ENCODE measurements at regions not wholly inside any gene's neighbourhood (a gene's known extent, or its start where the extent isn't known, plus 50 kb on each side); places are given as distances from the start of the nearest gene placed in this dataset.
"Not testable (repeated sequence)": the region's sequence is repeated elsewhere in the genome, so short reads cannot be mapped to it uniquely, and the experiment has no call there.

GRCh38 chr9:94029932-94030317 is 54.3 kb upstream of the PTPDC1 start:
- Histone ChIP-seq H3K36me3 (no peaks in the 10 kb centered on the region), H3K4me1 (no peaks in the 10 kb centered on the region), H3K27me3 (peaks cover 0 to 3% of the 10 kb centered on the region in 2 donors), H3K4me3 (peak overlapping the region; percentile 81 to 85), H3K9me3 (no peaks in the 10 kb centered on the region), H3K27ac (peak overlapping the region; percentile 78 to 85)
- TF ChIP-seq POLR2A (IDR thresholded peaks at IDR 0.05): no peak
- TF ChIP-seq CTCF (IDR thresholded peaks at IDR 0.05): no peak
- no peak for DNase-seq
- intact Hi-C loops (cut with DNase I; ENCODE audit: low total_unique reads): no loop called here

DNA sequence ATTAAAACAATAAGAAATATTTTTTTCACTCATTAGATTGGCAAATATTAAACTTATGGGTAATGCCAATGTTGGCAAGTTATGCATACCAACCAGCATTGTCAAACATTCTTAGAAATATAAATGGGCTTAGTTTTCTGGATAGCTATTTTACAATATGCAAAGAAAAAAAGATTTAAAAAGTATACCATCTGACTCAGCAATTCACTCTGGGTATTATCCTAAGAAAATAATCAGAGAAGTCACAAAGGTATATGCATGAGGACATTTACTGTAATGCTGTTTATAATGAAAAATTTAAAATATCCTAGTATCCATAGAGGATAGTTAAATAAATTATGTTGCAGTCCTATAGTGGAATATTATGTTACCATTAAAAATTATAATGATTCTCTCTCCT is 57.4 kb upstream of the PTPDC1 start:
- Histone ChIP-seq H3K9me3 (no peaks in the 10 kb centered on the region), H3K36me3 (no peaks in the 10 kb centered on the region), H3K27me3 (peaks cover 0 to 3% of the 10 kb centered on the region in 2 donors), H3K4me1 (no peaks in the 10 kb centered on the region), H3K4me3 (no peak overlapping the region), H3K27ac (no peak overlapping the region)
- intact Hi-C loops (cut with DNase I; ENCODE audit: low total_unique reads): no loop called here
- TF ChIP-seq CTCF (IDR thresholded peaks at IDR 0.05): no peak
- TF ChIP-seq POLR2A (IDR thresholded peaks at IDR 0.05): no peak
- DNase-seq: no peak

DNA sequence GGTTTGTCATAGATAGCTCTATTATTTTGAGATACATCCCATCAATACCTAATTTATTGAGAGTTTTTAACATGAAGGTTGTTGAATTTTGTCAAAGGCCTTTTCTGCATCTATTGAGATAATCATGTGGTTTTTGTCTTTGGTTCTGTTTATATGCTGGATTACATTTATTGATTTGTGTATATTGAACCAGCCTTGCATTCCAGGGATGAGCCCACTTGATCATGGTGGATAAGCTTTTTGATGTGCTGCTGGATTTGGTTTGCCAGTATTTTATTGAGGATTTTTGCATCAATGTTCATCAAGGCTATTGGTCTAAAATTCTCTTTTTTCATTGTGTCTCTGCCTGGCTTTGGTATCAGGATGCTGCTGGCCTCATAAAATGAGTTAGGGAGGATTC is 61.8 kb upstream of the PTPDC1 start:
- intact Hi-C loops (cut with DNase I; ENCODE audit: low total_unique reads): not testable (repeated sequence)

DNA sequence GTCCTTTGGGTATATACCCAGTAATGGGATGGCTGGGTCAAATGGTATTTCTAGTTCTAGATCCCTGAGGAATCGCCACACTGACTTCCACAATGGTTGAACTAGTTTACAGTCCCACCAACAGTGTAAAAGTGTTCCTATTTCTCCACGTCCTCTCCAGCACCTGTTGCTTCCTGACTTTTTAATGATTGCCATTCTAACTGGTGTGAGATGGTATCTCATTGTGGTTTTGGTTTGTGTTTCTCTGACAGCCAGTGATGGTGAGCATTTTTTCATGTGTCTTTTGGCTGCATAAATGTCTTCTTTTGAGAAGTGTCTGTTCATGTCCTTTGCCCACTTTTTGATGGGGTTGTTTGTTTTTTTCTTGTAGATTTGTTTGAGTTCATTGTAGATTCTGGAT is 63.4 kb upstream of the PTPDC1 start:
- H3K27ac ChIP-seq; H3K36me3 ChIP-seq; intact Hi-C loops (cut with DNase I; ENCODE audit: low total_unique reads); H3K4me1 ChIP-seq; H3K27me3 ChIP-seq; DNase-seq; H3K4me3 ChIP-seq; H3K9me3 ChIP-seq: not testable (repeated sequence)

More for the DNA sequence above, 61.8 kb upstream of the PTPDC1 start:
- not testable (repeated sequence) for H3K4me1 ChIP-seq, H3K27ac ChIP-seq, H3K4me3 ChIP-seq, H3K9me3 ChIP-seq, H3K27me3 ChIP-seq, DNase-seq, H3K36me3 ChIP-seq

GRCh38 chr9:94018628-94019027 is 63.5 kb upstream of the BARX1 start:
- Histone ChIP-seq H3K27ac (no peak overlapping the region), H3K4me3 (no peak overlapping the region), H3K9me3 (no peaks in the 10 kb centered on the region), H3K36me3 (no peaks in the 10 kb centered on the region), H3K4me1 (no peaks in the 10 kb centered on the region), H3K27me3 (no peaks in the 10 kb centered on the region)
- TF ChIP-seq POLR2A (IDR thresholded peaks at IDR 0.05): no peak
- TF ChIP-seq CTCF (IDR thresholded peaks at IDR 0.05): no peak
- no peak for DNase-seq
- intact Hi-C loops (cut with DNase I; ENCODE audit: low total_unique reads): no loop called here

GRCh38 chr9:94017939-94018531 is 62.9 kb upstream of the BARX1 start:
- Histone ChIP-seq H3K9me3 (no peaks in the 10 kb centered on the region), H3K36me3 (no peaks in the 10 kb centered on the region), H3K4me1 (no peaks in the 10 kb centered on the region), H3K4me3 (no peak overlapping the region), H3K27ac (no peak overlapping the region), H3K27me3 (no peaks in the 10 kb centered on the region)
- DNase-seq: no peak
- TF ChIP-seq POLR2A (IDR thresholded peaks at IDR 0.05): no peak
- no peak for TF ChIP-seq CTCF (IDR thresholded peaks at IDR 0.05)
- intact Hi-C loops (cut with DNase I; ENCODE audit: low total_unique reads): no loop called here
